ENCODE measurements at regions not wholly inside any gene's neighbourhood (a gene's known extent, or its start where the extent isn't known, plus 50 kb on each side); places are given as distances from the start of the nearest gene placed in this dataset.
"Not testable (repeated sequence)": the region's sequence is repeated elsewhere in the genome, so short reads cannot be mapped to it uniquely, and the experiment has no call there.

- no peak for DNase-seq (ENCODE audit: low read depth)
- no peak overlapping the region for H3K4me3 ChIP-seq (ENCODE audit: low read length)
- TF ChIP-seq CTCF (IDR thresholded peaks at IDR 0.05; ENCODE audit: insufficient read depth, low read depth, low read length, missing control alignments) = no peak
Measured at GRCh38 chr4:151853034-151853433, 92.2 kb upstream of the GATB start.

GRCh38 chr4:151852202-151852601 is 91.4 kb upstream of the GATB start:
- no peak for TF ChIP-seq CTCF (IDR thresholded peaks at IDR 0.05; ENCODE audit: insufficient read depth, low read depth, low read length, missing control alignments)
- no peak for DNase-seq (ENCODE audit: low read depth)
- H3K4me3 ChIP-seq (ENCODE audit: low read length) = no peak overlapping the region

GRCh38 chr4:151851354-151851753 is 90.5 kb upstream of the GATB start:
- H3K4me3 ChIP-seq (ENCODE audit: low read length) = no peak overlapping the region
- TF ChIP-seq CTCF (IDR thresholded peaks at IDR 0.05; ENCODE audit: insufficient read depth, low read depth, low read length, missing control alignments) = no peak
- no peak for DNase-seq (ENCODE audit: low read depth)

- DNase-seq (ENCODE audit: low read depth) = peak; percentile 24
- TF ChIP-seq CTCF (IDR thresholded peaks at IDR 0.05; ENCODE audit: insufficient read depth, low read depth, low read length, missing control alignments) = no peak
- no peak overlapping the region for H3K4me3 ChIP-seq (ENCODE audit: low read length)
Measured at GRCh38 chr4:151850791-151851213, 90.0 kb upstream of the GATB start.

GRCh38 chr4:151845551-151845950 is 84.7 kb upstream of the GATB start:
- not testable (repeated sequence) for DNase-seq (ENCODE audit: low read depth); H3K4me3 ChIP-seq (ENCODE audit: low read length)

- TF ChIP-seq CTCF (IDR thresholded peaks at IDR 0.05; ENCODE audit: insufficient read depth, low read depth, low read length, missing control alignments) = no peak
- H3K4me3 ChIP-seq (ENCODE audit: low read length) = no peak overlapping the region
- DNase-seq (ENCODE audit: low read depth) = no peak
Measured at GRCh38 chr4:151842430-151843079, 81.7 kb upstream of the GATB start.

GRCh38 chr4:151841107-151841506 is 80.3 kb upstream of the GATB start:
- DNase-seq (ENCODE audit: low read depth) = no peak
- H3K4me3 ChIP-seq (ENCODE audit: low read length) = no peak overlapping the region
- no peak for TF ChIP-seq CTCF (IDR thresholded peaks at IDR 0.05; ENCODE audit: insufficient read depth, low read depth, low read length, missing control alignments)

Measured in epithelial cell of esophagus (primary cell).